ENCODE measurements at regions not wholly inside any gene's neighbourhood (a gene's known extent, or its start where the extent isn't known, plus 50 kb on each side); places are given as distances from the start of the nearest gene placed in this dataset.

- no peak for DNase-seq
Measured at GRCh38 chr13:83325125-83325853, 557.0 kb downstream of the SLITRK1 start.

GRCh38 chr13:83311886-83312577, 570.2 kb downstream of the SLITRK1 start:
- DNase-seq, result no peak

GRCh38 chr13:83298617-83299016, 583.7 kb downstream of the SLITRK1 start:
- DNase-seq, result no peak

GRCh38 chr13:83297586-83298290, 584.5 kb downstream of the SLITRK1 start:
- no peak for DNase-seq

- DNase-seq, result no peak
Measured at GRCh38 chr13:83295686-83296085, 586.6 kb downstream of the SLITRK1 start.

- no peak for DNase-seq
Measured at GRCh38 chr13:83286737-83287136, 595.5 kb downstream of the SLITRK1 start.

GRCh38 chr13:83281654-83282053, 600.6 kb downstream of the SLITRK1 start:
- DNase-seq, result no peak

GRCh38 chr13:83274679-83275078, 607.6 kb downstream of the SLITRK1 start:
- DNase-seq, result no peak

- no peak for DNase-seq
Measured at GRCh38 chr13:83272652-83273240, 609.5 kb downstream of the SLITRK1 start.

GRCh38 chr13:83272076-83272475, 610.2 kb downstream of the SLITRK1 start:
- DNase-seq, result no peak

GRCh38 chr13:83265279-83265678, 617.0 kb downstream of the SLITRK1 start:
- DNase-seq, result no peak

- no peak for DNase-seq
Measured at GRCh38 chr13:83248751-83249150, 633.5 kb downstream of the SLITRK1 start.

GRCh38 chr13:83232626-83233025, 649.6 kb downstream of the SLITRK1 start:
- no peak for DNase-seq

GRCh38 chr13:83229574-83230305, 652.5 kb downstream of the SLITRK1 start:
- no peak for DNase-seq

- no peak for DNase-seq
Measured at GRCh38 chr13:83223546-83223945, 658.7 kb downstream of the SLITRK1 start.

- DNase-seq, result no peak
Measured at GRCh38 chr13:83221813-83222241, 660.4 kb downstream of the SLITRK1 start.

- DNase-seq, result no peak
Measured at GRCh38 chr13:83221256-83221655, 661.0 kb downstream of the SLITRK1 start.

GRCh38 chr13:83220241-83220640, 662.0 kb downstream of the SLITRK1 start:
- DNase-seq, result no peak

GRCh38 chr13:83219832-83220231, 662.4 kb downstream of the SLITRK1 start:
- no peak for DNase-seq

- no peak for DNase-seq
Measured at GRCh38 chr13:83216479-83217245, 665.6 kb downstream of the SLITRK1 start.

- DNase-seq, result no peak
Measured at GRCh38 chr13:83215627-83216026, 666.6 kb downstream of the SLITRK1 start.

- DNase-seq, result no peak
Measured at GRCh38 chr13:83214452-83214851, 667.8 kb downstream of the SLITRK1 start.
